NB4 (cell line): ENCODE measurements at regions not wholly inside any gene's neighbourhood (a gene's known extent, or its start where the extent isn't known, plus 50 kb on each side); places are given as distances from the start of the nearest gene placed in this dataset.

Source experiments
- DNase-seq: peaks from one replicate; pipeline ENCODE4 v3.0.0; 2010; ENCODE audit warnings: low read depth
- H3K4me3 ChIP-seq: one replicate; pipeline ENCODE4 v1.5.1; 2011; ENCODE audit warnings: mild to moderate bottlenecking, low read depth, low read length, moderate library complexity
- MYC ChIP-seq: IDR thresholded peaks from 2 replicates; pipeline ENCODE4 v1.6.1; 2011; ENCODE audit warnings: low read depth, low read length
- POLR2A ChIP-seq: IDR thresholded peaks from 2 replicates; pipeline ENCODE4 v1.6.1; 2011; ENCODE audit warnings: mild to moderate bottlenecking; ENCODE audit not compliant: insufficient read length; ENCODE audit errors: extremely low read depth
- TF ChIP-seq, protein P1 (sequence below): IDR thresholded peaks from 2 replicates; pipeline ENCODE4 v1.6.1; 2011; ENCODE audit warnings: low read depth, low read length
- TF ChIP-seq, protein P2 (sequence below): IDR thresholded peaks from one replicate; pipeline ENCODE4 v1.5.1; 2012; ENCODE audit warnings: low read depth, low read length

- no peak for DNase-seq
Observed at GRCh38 chr5:104375345-104375744, 812.8 kb upstream of the NUDT12 start.

GRCh38 chr5:104372796-104373195 lies 810.2 kb upstream of the NUDT12 start:
- no peak overlapping the region for H3K4me3 ChIP-seq
- DNase-seq, result no peak
- TF ChIP-seq, protein P1, sequence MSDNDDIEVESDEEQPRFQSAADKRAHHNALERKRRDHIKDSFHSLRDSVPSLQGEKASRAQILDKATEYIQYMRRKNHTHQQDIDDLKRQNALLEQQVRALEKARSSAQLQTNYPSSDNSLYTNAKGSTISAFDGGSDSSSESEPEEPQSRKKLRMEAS, result no peak
- TF ChIP-seq MYC, result no peak
- TF ChIP-seq POLR2A, result no peak
- TF ChIP-seq, protein P2, sequence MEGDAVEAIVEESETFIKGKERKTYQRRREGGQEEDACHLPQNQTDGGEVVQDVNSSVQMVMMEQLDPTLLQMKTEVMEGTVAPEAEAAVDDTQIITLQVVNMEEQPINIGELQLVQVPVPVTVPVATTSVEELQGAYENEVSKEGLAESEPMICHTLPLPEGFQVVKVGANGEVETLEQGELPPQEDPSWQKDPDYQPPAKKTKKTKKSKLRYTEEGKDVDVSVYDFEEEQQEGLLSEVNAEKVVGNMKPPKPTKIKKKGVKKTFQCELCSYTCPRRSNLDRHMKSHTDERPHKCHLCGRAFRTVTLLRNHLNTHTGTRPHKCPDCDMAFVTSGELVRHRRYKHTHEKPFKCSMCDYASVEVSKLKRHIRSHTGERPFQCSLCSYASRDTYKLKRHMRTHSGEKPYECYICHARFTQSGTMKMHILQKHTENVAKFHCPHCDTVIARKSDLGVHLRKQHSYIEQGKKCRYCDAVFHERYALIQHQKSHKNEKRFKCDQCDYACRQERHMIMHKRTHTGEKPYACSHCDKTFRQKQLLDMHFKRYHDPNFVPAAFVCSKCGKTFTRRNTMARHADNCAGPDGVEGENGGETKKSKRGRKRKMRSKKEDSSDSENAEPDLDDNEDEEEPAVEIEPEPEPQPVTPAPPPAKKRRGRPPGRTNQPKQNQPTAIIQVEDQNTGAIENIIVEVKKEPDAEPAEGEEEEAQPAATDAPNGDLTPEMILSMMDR, result no peak

More at GRCh38 chr5:104375345-104375744, 812.8 kb upstream of the NUDT12 start:
- no peak for TF ChIP-seq POLR2A
- TF ChIP-seq, protein P1, result no peak
- TF ChIP-seq MYC, result no peak
- TF ChIP-seq, protein P2, result no peak
- H3K4me3 ChIP-seq, result no peak overlapping the region

- H3K4me3 ChIP-seq, result no peak overlapping the region
- DNase-seq, result no peak
- no peak for TF ChIP-seq POLR2A
- TF ChIP-seq, protein P1, result no peak
- TF ChIP-seq, protein P2, result no peak
- TF ChIP-seq MYC, result no peak
Observed at GRCh38 chr5:104372376-104372775, 809.8 kb upstream of the NUDT12 start.

DNA sequence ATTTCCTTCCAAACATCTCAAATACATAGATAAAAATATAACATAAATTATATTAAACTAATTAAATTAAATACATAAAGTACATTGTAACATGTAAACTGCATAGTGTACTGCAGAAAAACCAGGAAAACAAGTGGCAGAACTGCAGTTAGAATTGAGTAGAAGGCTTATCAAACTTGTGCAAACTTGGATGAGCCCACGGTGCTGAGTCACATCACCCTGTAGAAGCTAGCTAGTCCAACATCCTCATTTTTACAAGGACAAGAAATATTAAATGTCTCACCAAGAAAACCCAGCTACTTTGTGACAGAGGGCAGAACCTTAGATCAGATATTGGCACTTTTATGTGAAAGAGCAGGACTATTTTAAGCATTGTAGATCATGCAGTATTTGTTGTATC lies 807.9 kb upstream of the NUDT12 start:
- peak; percentile 1 for DNase-seq
- H3K4me3 ChIP-seq, result no peak overlapping the region
- no peak for TF ChIP-seq POLR2A
- no peak for TF ChIP-seq MYC
- TF ChIP-seq, protein P1, result no peak
- TF ChIP-seq, protein P2, result no peak

DNA sequence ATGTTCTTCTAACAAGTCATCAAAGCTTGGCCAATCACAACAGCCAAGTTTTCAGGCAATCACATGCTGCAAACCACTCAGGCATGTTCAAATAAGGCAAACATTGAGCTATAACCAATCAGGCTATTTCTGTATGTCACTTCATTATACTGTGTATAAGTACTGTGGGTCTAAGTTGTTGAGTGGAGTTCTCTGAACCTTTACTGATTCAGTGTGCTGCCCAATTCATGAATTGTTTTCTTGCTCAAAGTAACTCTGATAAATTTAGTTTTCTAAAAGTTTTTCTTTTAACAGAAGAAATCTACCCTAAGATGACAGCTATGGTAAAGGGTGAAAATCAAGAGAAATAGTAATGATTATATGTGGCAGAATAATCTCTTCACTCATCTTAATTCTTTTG lies 805.4 kb upstream of the NUDT12 start:
- H3K4me3 ChIP-seq, result no peak overlapping the region
- DNase-seq, result no peak
- TF ChIP-seq POLR2A, result no peak
- TF ChIP-seq, protein P1, result no peak
- TF ChIP-seq, protein P2, result no peak
- TF ChIP-seq MYC, result no peak
